Ovary (tissue), 7 donors: ENCODE measurements at regions not wholly inside any gene's neighbourhood (a gene's known extent, or its start where the extent isn't known, plus 50 kb on each side); places are given as distances from the start of the nearest gene placed in this dataset.
"Not testable (repeated sequence)": the region's sequence is repeated elsewhere in the genome, so short reads cannot be mapped to it uniquely, and the experiment has no call there.

Source experiments
- DNase-seq, 5 donors: peaks; one replicate each; pipeline ENCODE4 v3.0.0-alpha.2; 2019 to 2020
- H3K27ac ChIP-seq, 2 donors: fragments of 200-600 bp; one replicate each; pipeline versions ENCODE4 v1.5.1 to v1.8.0; 2019 to 2022
- H3K27me3 ChIP-seq: fragments of 200-600 bp; one replicate; pipeline ENCODE4 v1.8.0; 2022
- H3K36me3 ChIP-seq: fragments of 200-600 bp; sonication (generic); one replicate; pipeline ENCODE4 v1.5.1; 2019
- H3K4me1 ChIP-seq: one replicate; pipeline ENCODE4 v1.8.1; 2013; ENCODE audit warnings: mild to moderate bottlenecking, moderate library complexity; ENCODE audit not compliant: insufficient read depth
- H3K4me3 ChIP-seq: fragments of 200-600 bp; sonication (generic); one replicate; pipeline ENCODE4 v1.5.1; 2017
- H3K9me3 ChIP-seq, 2 donors: fragments of 200-600 bp in 1 of 2; sonication (generic) in 1 of 2; one replicate each; pipeline versions ENCODE4 v1.5.1 to v1.8.1; 2013 to 2019; ENCODE audit warnings: mild to moderate bottlenecking in 1 of 2, moderate library complexity in 1 of 2
- CTCF ChIP-seq, 3 donors: fragments of 450-650 bp in 2 of 3; fragments of 200-600 bp in 1 of 3; IDR thresholded peaks; one replicate each; pipeline versions ENCODE4 v1.5.1 to v1.8.0; 2016 to 2022; ENCODE audit warnings: antibody characterized with exemption in 3 of 3, mild to moderate bottlenecking in 1 of 3
- EP300 ChIP-seq: sonication (generic); formaldehyde crosslinking; IDR thresholded peaks from one replicate; pipeline ENCODE4 v1.6.1; 2017; ENCODE audit warnings: antibody characterized with exemption
- POLR2A ChIP-seq: fragments of 450-650 bp; IDR thresholded peaks from one replicate; pipeline ENCODE4 v1.6.1; 2017; ENCODE audit warnings: antibody characterized with exemption, mild to moderate bottlenecking, moderate library complexity
- WGBS, 3 donors: extraction: QIAGEN DNeasy Blood & Tissue Kit in 1 of 3; methylation state at CpG; one replicate each; pipeline versions ENCODE4 v1.1.5 to v1.1.7; 2013 to 2017; 5-methylcytosine and 5-hydroxymethylcytosine counted together
- intact Hi-C, 4 donors: fragments of 100-400 bp; cut with DNase I; formaldehyde crosslinking; loops; one replicate each; pipeline versions ENCODE4 v1.11.0 to v1.15.1; 2022 to 2023
- donor health status: DM: no; HTN: no; CAD: no; lungs with moderate emphysema.
- donor health status: DM: no; HTN: no; CAD: no.
- donor health status: Bipolar disorder and iron deficiency.
- donor health status: DM: no; HTN: no; CAD: no.
- donor health status: DM: yes; HTN: yes; CAD: no.

DNA sequence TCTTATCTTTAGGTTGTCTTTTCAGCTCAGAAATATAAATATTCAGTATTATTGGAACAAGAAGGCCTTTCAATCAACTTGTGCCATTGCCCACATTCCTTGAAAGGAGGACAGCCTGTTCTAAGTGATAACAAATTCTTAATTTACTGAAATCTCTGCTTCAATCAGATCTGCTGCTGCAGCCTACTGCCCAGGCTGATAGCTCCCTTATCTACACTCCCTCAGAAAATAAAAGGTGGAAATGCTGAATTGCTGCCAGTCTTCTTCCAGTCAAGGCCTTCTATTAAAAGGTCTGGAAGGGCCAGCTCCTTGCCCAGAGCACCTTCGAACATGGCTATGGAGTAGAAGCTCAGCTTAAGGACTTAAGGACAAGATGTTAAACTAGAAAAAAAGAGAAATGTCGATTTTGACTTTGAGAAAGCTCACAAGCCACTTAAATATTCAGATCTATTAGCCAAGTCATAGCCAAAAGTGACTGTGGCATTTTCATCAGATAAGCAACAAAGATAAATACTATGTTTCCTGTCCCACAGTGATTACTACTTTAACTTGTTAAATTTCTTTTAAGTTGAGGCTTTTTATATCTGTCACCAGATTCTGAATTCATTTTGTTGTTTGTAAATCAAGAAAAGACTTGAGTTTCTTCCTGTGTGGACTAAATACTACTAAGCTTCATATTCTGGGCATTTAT, 480.5 kb upstream of the CBLB start:
- Histone ChIP-seq H3K4me1 (no peaks in the 10 kb centered on the region), H3K27ac (no peak overlapping the region), H3K9me3 (no peaks in the 10 kb centered on the region), H3K27me3 (no peaks in the 10 kb centered on the region), H3K36me3 (no peaks in the 10 kb centered on the region), H3K4me3 (no peak overlapping the region)
- 73 to 79% (median 75%) methylated on average over 2 of the region's 2 CpGs for WGBS, 3 donors
- no peak for DNase-seq
- intact Hi-C loops, result no loop called here
- TF ChIP-seq CTCF (IDR thresholded peaks at IDR 0.05) (no peak), EP300 (no peak), POLR2A (no peak)

- Histone ChIP-seq H3K36me3 (no peaks in the 10 kb centered on the region), H3K4me3 (no peak overlapping the region), H3K9me3 (no peaks in the 10 kb centered on the region), H3K27me3 (no peaks in the 10 kb centered on the region), H3K4me1 (no peaks in the 10 kb centered on the region), H3K27ac (no peak overlapping the region)
- no peak for DNase-seq
- 88 to 93% (median 88%) methylated on average over 3 of the region's 3 CpGs for WGBS, 3 donors
- TF ChIP-seq EP300 (no peak), POLR2A (no peak), CTCF (IDR thresholded peaks at IDR 0.05) (no peak)
- intact Hi-C loops, result no loop called here
These were observed 487.1 kb upstream of the CBLB start for GRCh38 chr3:106355873-106356272.

DNA sequence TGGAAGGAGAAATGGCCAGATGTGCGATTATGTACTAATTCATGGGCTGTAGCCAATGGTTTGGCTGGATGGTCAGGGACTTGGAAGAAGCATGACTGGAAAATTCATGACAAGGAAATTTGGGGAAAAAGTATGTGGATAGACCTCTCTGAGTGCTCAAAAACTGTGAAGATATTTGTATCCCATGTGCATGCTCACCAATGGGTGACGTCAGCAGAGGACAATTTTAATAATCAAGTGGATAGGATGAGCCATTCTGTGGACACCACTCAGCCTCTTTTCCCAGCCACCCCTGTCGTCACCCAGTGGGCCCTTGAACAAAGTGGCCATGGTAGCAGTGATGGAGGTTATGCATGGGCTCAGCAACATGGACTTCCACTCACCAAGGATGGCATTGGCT, 490.9 kb upstream of the CBLB start:
- Histone ChIP-seq H3K27me3 (no peaks in the 10 kb centered on the region), H3K4me1 (no peaks in the 10 kb centered on the region), H3K27ac (no peak overlapping the region), H3K36me3 (no peaks in the 10 kb centered on the region), H3K4me3 (no peak overlapping the region), H3K9me3 (no peaks in the 10 kb centered on the region)
- intact Hi-C loops, result no loop called here
- no peak for DNase-seq
- TF ChIP-seq POLR2A, result no peak
- no peak for TF ChIP-seq CTCF (IDR thresholded peaks at IDR 0.05)
- TF ChIP-seq EP300, result no peak
- 96 to 99% (median 97%) methylated on average over 3 of the region's 3 CpGs for WGBS, 3 donors

- H3K4me3 ChIP-seq, H3K4me1 ChIP-seq, H3K9me3 ChIP-seq, intact Hi-C loops, H3K27ac ChIP-seq, H3K36me3 ChIP-seq, H3K27me3 ChIP-seq, DNase-seq: not testable (repeated sequence)
- WGBS, 3 donors, result 73 to 91% (median 87%) methylated on average over 1 of the region's 1 CpG
These were observed 492.1 kb upstream of the CBLB start for GRCh38 chr3:106360901-106361300.

- intact Hi-C loops, result no loop called here
- Histone ChIP-seq H3K27me3 (no peaks in the 10 kb centered on the region), H3K9me3 (no peaks in the 10 kb centered on the region), H3K36me3 (no peaks in the 10 kb centered on the region), H3K4me1 (no peaks in the 10 kb centered on the region), H3K4me3 (no peak overlapping the region), H3K27ac (no peak overlapping the region)
- WGBS, 3 donors, result 92 to 98% (median 94%) methylated on average over 1 of the region's 1 CpG
- no peak for DNase-seq
- no peak for TF ChIP-seq EP300
- TF ChIP-seq POLR2A, result no peak
- TF ChIP-seq CTCF (IDR thresholded peaks at IDR 0.05), result no peak
These were observed 495.7 kb upstream of the CBLB start for GRCh38 chr3:106364477-106364876.
